Karpas-422 (cell line): ENCODE measurements at regions not wholly inside any gene's neighbourhood (a gene's known extent, or its start where the extent isn't known, plus 50 kb on each side); places are given as distances from the start of the nearest gene placed in this dataset.

ENCODE experiments used
- DNase-seq: peaks from one replicate; pipeline ENCODE4 v3.0.0-alpha.2; 2015
- H2AFZ ChIP-seq: fragments of 200-600 bp; sonication (generic); 2 replicates; pipeline ENCODE4 v1.6.1; 2014; ENCODE audit warnings: antibody characterized with exemption, low read length, mixed read lengths
- H3K27ac ChIP-seq: fragments of 200-600 bp; sonication (generic); 2 replicates; pipeline ENCODE4 v1.5.1; 2014; ENCODE audit warnings: mild to moderate bottlenecking, low read length, moderate library complexity
- H3K27me3 ChIP-seq: fragments of 200-600 bp; sonication (generic); 2 replicates; pipeline ENCODE4 v1.6.1; 2014; ENCODE audit warnings: low read length, mixed read lengths
- H3K36me3 ChIP-seq: fragments of 200-600 bp; sonication (generic); 2 replicates; pipeline ENCODE4 v1.6.1; 2014; ENCODE audit warnings: low read length, mixed read lengths; ENCODE audit not compliant: insufficient read depth
- H3K4me1 ChIP-seq: fragments of 200-600 bp; sonication (generic); 2 replicates; pipeline ENCODE4 v1.6.1; 2014; ENCODE audit warnings: mild to moderate bottlenecking, low read length, mixed read lengths
- H3K4me2 ChIP-seq: fragments of 200-600 bp; sonication (generic); 2 replicates; pipeline ENCODE4 v1.6.1; 2014; ENCODE audit warnings: low read length, low read depth, mild to moderate bottlenecking; ENCODE audit not compliant: poor library complexity, severe bottlenecking
- H3K4me3 ChIP-seq: fragments of 200-600 bp; sonication (generic); 2 replicates; pipeline ENCODE4 v1.5.1; 2014; ENCODE audit warnings: mild to moderate bottlenecking, antibody characterized with exemption, low read length, mixed read lengths
- H3K79me2 ChIP-seq: fragments of 200-600 bp; sonication (generic); 2 replicates; pipeline ENCODE4 v1.6.1; 2014; ENCODE audit warnings: mild to moderate bottlenecking, low read length, mixed read lengths
- H3K9ac ChIP-seq: fragments of 200-600 bp; sonication (generic); 2 replicates; pipeline ENCODE4 v1.6.0; 2014; ENCODE audit warnings: low read length
- H3K9me2 ChIP-seq: fragments of 200-600 bp; sonication (generic), shearing (Covaris generic); replicated peaks from 2 replicates; pipeline ENCODE4 v1.6.0; 2014; ENCODE audit warnings: mild to moderate bottlenecking, low read length, moderate library complexity; ENCODE audit not compliant: insufficient read depth
- H3K9me3 ChIP-seq: fragments of 300-700, 200-600 bp; sonication (generic); 2 replicates; pipeline ENCODE4 v1.6.1; 2014; ENCODE audit warnings: low read length, mixed read lengths
- H4K20me1 ChIP-seq: fragments of 200-600 bp; sonication (generic); 2 replicates; pipeline ENCODE4 v1.6.1; 2014; ENCODE audit warnings: mild to moderate bottlenecking, antibody characterized with exemption, low read length, low read depth; ENCODE audit not compliant: insufficient read depth

DNA sequence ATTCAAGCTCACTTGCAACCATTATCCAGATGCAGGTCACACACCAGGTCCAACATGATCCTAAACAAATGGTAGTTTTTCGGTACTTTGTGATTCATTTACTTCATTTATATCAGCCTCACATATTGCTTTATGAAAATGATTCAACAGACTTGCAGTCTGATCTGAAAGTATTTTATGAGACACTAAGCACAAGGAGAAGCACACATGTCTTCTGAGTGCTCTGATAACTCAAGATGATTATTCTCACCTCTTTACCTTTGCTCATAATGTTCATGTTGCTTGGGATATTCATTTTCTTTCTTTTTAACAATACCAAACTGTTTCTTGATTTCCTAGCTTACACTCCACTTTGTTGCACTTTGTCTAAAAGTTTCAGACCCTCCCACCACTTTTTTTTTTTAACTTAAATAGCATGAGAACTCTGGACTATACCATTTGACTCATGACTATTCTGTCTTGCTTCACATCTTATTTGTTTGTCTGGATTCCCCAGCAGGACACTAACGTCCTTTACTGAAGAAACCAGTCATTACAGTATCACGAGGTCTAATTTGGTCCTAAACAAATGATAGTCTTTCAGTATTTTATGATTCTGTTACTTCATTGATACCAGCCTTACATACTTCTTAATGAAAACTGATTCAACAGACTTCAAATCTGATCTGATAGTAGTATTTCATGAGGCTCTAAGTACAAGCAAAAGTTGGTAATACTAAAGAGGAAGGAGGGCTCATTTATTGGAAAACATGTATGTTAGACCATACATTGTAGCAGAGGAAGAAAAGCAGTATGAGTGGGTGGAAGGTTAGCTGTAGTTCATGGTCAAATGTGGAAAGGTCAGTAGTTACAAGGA is 171.8 kb upstream of the AHR start:
- Histone ChIP-seq H3K4me2 (no peak overlapping the region), H3K27me3 (no peaks in the 10 kb centered on the region), H3K27ac (no peak overlapping the region), H2AFZ (no peak overlapping the region), H4K20me1 (no peaks in the 10 kb centered on the region), H3K9me2 (no peaks in the 10 kb centered on the region), H3K4me3 (no peak overlapping the region), H3K9me3 (no peaks in the 10 kb centered on the region), H3K9ac (no peak overlapping the region), H3K36me3 (no peaks in the 10 kb centered on the region), H3K79me2 (no peaks in the 10 kb centered on the region), H3K4me1 (peaks cover 11% of the 10 kb centered on the region)
- no peak for DNase-seq

- no peak overlapping the region for H2AFZ ChIP-seq
- H3K4me2 ChIP-seq: no peak overlapping the region
- H3K4me3 ChIP-seq: no peak overlapping the region
- H4K20me1 ChIP-seq: no peaks in the 10 kb centered on the region
- no peaks in the 10 kb centered on the region for H3K36me3 ChIP-seq
- H3K4me1 ChIP-seq: no peaks in the 10 kb centered on the region
- no peaks in the 10 kb centered on the region for H3K27me3 ChIP-seq
- H3K27ac ChIP-seq: no peak overlapping the region
- no peak for DNase-seq
- H3K9me3 ChIP-seq: no peaks in the 10 kb centered on the region
- H3K9ac ChIP-seq: no peak overlapping the region
- no peaks in the 10 kb centered on the region for H3K79me2 ChIP-seq
- no peaks in the 10 kb centered on the region for H3K9me2 ChIP-seq
Measured at GRCh38 chr7:17129218-17129617, 169.2 kb upstream of the AHR start.

DNA sequence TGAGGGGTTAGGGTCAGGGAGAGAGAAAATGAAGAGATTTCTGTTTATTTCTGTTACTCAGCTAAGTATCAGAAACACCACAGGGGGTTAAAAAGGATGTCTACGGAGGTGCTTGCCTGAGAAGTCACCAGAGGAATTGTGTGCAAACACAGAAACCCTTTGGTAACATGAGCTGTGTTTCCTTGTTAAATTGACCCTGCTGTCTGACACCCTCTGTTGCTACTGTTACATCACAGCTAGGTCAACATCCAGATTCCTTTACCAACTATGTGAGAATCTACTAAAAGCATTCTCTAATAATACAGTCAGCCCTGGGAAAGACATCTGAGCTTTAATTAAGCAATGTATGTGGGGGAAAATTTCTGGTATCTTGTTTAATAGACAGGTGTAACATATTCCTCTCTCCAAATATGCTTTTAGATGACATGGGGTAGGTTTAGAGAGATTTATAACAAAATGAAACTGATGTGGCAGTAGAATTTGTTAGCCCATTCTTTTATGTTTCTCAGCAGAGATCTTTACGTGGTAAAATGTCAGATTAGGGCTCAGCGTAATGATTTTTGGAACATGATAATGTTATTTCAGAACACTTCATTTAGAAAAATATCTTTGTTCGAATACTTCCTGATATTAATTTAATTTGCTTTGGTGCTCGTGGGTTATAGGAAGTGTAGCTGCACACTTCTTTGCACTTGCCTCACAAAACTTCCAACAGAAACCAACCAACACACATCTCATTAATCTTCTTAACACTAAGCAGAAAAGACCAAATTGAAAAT is 168.0 kb upstream of the AHR start:
- Histone ChIP-seq H3K36me3 (no peaks in the 10 kb centered on the region), H3K9me3 (no peaks in the 10 kb centered on the region), H3K4me3 (no peak overlapping the region), H3K9ac (no peak overlapping the region), H3K9me2 (no peaks in the 10 kb centered on the region), H3K4me1 (no peaks in the 10 kb centered on the region), H3K27me3 (no peaks in the 10 kb centered on the region), H3K4me2 (no peak overlapping the region), H2AFZ (no peak overlapping the region), H3K27ac (no peak overlapping the region), H4K20me1 (no peaks in the 10 kb centered on the region), H3K79me2 (no peaks in the 10 kb centered on the region)
- DNase-seq: no peak

- no peaks in the 10 kb centered on the region for H3K9me2 ChIP-seq
- H3K9me3 ChIP-seq: no peaks in the 10 kb centered on the region
- H3K27ac ChIP-seq: no peak overlapping the region
- no peaks in the 10 kb centered on the region for H3K79me2 ChIP-seq
- DNase-seq: no peak
- no peak overlapping the region for H3K4me3 ChIP-seq
- no peaks in the 10 kb centered on the region for H4K20me1 ChIP-seq
- H3K27me3 ChIP-seq: no peaks in the 10 kb centered on the region
- H3K9ac ChIP-seq: no peak overlapping the region
- no peak overlapping the region for H3K4me2 ChIP-seq
- no peaks in the 10 kb centered on the region for H3K4me1 ChIP-seq
- H3K36me3 ChIP-seq: no peaks in the 10 kb centered on the region
- no peak overlapping the region for H2AFZ ChIP-seq
Measured at GRCh38 chr7:17131060-17131345, 167.4 kb upstream of the AHR start.

DNA sequence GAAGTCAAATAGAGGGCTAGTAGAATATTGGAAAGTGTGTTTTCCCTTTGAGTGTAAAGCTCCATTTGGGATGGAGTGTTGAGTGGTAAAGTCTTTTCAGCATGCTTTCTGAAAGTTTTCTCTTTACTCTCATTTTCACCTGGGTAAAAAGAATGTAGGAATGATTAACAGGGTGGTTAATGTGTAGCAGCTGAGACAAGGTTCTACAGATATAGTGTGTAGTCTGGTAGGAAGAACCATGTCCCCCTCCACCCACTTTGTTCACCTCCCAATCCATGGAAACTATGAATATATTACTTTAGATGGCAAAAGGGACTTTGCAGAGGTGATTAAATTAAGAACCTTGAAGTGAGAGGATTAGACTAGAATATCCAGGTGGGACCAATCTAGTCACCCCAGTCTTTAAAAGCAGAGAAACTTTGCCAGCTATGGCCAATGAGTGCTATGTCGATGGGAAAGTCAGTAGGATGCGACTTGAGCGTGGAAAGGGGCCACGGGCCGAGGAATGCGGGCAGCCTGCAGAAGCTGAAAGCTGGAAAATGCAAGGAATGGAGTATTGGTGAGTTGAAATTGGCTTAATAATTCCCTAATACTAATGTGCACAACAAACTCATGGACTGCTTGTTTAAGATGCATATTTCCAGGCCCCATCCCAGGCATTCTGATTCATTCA is 166.3 kb upstream of the AHR start:
- H3K9me2 ChIP-seq: no peaks in the 10 kb centered on the region
- H3K9ac ChIP-seq: no peak overlapping the region
- no peak for DNase-seq
- no peak overlapping the region for H3K4me3 ChIP-seq
- H3K4me2 ChIP-seq: no peak overlapping the region
- no peaks in the 10 kb centered on the region for H3K9me3 ChIP-seq
- H3K4me1 ChIP-seq: no peaks in the 10 kb centered on the region
- no peaks in the 10 kb centered on the region for H4K20me1 ChIP-seq
- no peak overlapping the region for H3K27ac ChIP-seq
- H3K36me3 ChIP-seq: no peaks in the 10 kb centered on the region
- H3K27me3 ChIP-seq: 0 out of 2 replicates have a peak, but pooled peaks cover 3% of the 10 kb centered on the region
- H3K79me2 ChIP-seq: no peaks in the 10 kb centered on the region
- no peak overlapping the region for H2AFZ ChIP-seq

DNA sequence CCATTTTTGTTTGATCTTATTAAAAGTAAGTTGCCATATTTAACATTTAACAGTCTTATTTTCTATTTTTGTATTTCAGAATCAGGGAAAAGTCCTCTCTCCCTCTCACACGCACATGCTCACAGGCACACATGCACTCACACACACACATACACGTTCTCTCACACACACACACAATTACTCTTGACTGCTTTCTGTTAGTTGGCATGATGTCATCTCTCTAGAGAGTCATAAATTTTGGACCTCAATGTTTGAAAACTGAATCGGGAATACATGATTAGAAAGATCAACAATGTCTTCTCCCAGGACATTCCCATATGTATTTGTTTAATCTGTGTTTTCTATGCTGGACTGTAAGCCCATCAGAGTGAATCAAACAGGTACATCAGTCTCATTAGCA is 165.7 kb upstream of the AHR start:
- H3K9ac ChIP-seq: no peak overlapping the region

DNA sequence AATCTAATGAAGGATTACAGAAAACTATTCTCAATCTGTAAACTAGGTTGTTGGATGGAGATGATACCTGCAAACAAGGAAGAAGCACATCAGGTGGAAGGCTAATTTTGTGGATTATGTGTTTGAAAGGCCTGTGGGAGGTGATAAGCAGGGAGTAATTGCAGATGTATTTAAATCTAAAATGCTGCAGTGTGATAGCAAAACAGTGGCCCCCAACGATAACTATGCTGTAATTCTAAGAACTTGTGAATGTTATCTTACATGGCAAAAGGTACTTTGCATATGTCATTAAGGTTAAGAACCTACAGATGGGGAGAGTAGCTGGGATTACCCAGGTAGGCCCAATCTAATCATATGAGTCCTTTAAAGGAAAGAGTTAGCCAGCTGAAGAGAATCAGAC is 164.5 kb upstream of the AHR start:
- Histone ChIP-seq H3K9me2 (no peaks in the 10 kb centered on the region), H3K4me2 (no peak overlapping the region), H3K79me2 (no peaks in the 10 kb centered on the region), H3K4me1 (no peaks in the 10 kb centered on the region), H3K9ac (no peak overlapping the region), H3K4me3 (no peak overlapping the region), H2AFZ (no peak overlapping the region), H3K27me3 (0 out of 2 replicates have a peak, but pooled peaks cover 3% of the 10 kb centered on the region), H3K36me3 (no peaks in the 10 kb centered on the region), H3K9me3 (no peaks in the 10 kb centered on the region), H4K20me1 (no peaks in the 10 kb centered on the region), H3K27ac (no peak overlapping the region)
- no peak for DNase-seq

More for the DNA sequence above, 165.7 kb upstream of the AHR start:
- H3K27me3 ChIP-seq: 0 out of 2 replicates have a peak, but pooled peaks cover 3% of the 10 kb centered on the region
- no peak overlapping the region for H2AFZ ChIP-seq
- H3K79me2 ChIP-seq: no peaks in the 10 kb centered on the region
- H3K4me3 ChIP-seq: no peak overlapping the region
- no peaks in the 10 kb centered on the region for H3K36me3 ChIP-seq
- H3K27ac ChIP-seq: no peak overlapping the region
- no peaks in the 10 kb centered on the region for H3K4me1 ChIP-seq
- H3K4me2 ChIP-seq: no peak overlapping the region
- no peak for DNase-seq
- H3K9me2 ChIP-seq: no peaks in the 10 kb centered on the region
- H3K9me3 ChIP-seq: no peaks in the 10 kb centered on the region
- no peaks in the 10 kb centered on the region for H4K20me1 ChIP-seq

- no peaks in the 10 kb centered on the region for H3K4me1 ChIP-seq
- no peak overlapping the region for H3K9ac ChIP-seq
- H3K4me3 ChIP-seq: no peak overlapping the region
- H3K36me3 ChIP-seq: no peaks in the 10 kb centered on the region
- no peaks in the 10 kb centered on the region for H4K20me1 ChIP-seq
- no peaks in the 10 kb centered on the region for H3K9me3 ChIP-seq
- H3K9me2 ChIP-seq: no peaks in the 10 kb centered on the region
- H3K27me3 ChIP-seq: 0 out of 2 replicates have a peak, but pooled peaks cover 3% of the 10 kb centered on the region
- DNase-seq: no peak
- no peak overlapping the region for H2AFZ ChIP-seq
- no peak overlapping the region for H3K27ac ChIP-seq
- H3K4me2 ChIP-seq: no peak overlapping the region
- no peaks in the 10 kb centered on the region for H3K79me2 ChIP-seq
Measured at GRCh38 chr7:17134786-17135185, 163.7 kb upstream of the AHR start.
